ENCODE measurements at regions not wholly inside any gene's neighbourhood (a gene's known extent, or its start where the extent isn't known, plus 50 kb on each side); places are given as distances from the start of the nearest gene placed in this dataset.

GRCh38 chr1:181383695-181384094, 99.6 kb upstream of the CACNA1E start:
- no peak overlapping the region for H3K4me3 ChIP-seq (ENCODE audit: low read depth, low read length)

- no peak overlapping the region for H3K4me3 ChIP-seq (ENCODE audit: low read depth, low read length)
These were observed 97.0 kb upstream of the CACNA1E start for GRCh38 chr1:181386340-181386739.

GRCh38 chr1:181386951-181387350, 96.4 kb upstream of the CACNA1E start:
- no peak overlapping the region for H3K4me3 ChIP-seq (ENCODE audit: low read depth, low read length)

GRCh38 chr1:181387702-181388101, 95.6 kb upstream of the CACNA1E start:
- H3K4me3 ChIP-seq (ENCODE audit: low read depth, low read length): no peak overlapping the region

GRCh38 chr1:181390410-181391077, 92.8 kb upstream of the CACNA1E start:
- H3K4me3 ChIP-seq (ENCODE audit: low read depth, low read length): no peak overlapping the region

- no peak overlapping the region for H3K4me3 ChIP-seq (ENCODE audit: low read depth, low read length)
These were observed 91.9 kb upstream of the CACNA1E start for GRCh38 chr1:181391301-181391900.

- H3K4me3 ChIP-seq (ENCODE audit: low read depth, low read length): no peak overlapping the region
These were observed 91.2 kb upstream of the CACNA1E start for GRCh38 chr1:181392133-181392532.

- H3K4me3 ChIP-seq (ENCODE audit: low read depth, low read length): no peak overlapping the region
These were observed 90.6 kb upstream of the CACNA1E start for GRCh38 chr1:181392613-181393220.

GRCh38 chr1:181394766-181395165, 88.6 kb upstream of the CACNA1E start:
- H3K4me3 ChIP-seq (ENCODE audit: low read depth, low read length): no peak overlapping the region

GRCh38 chr1:181396171-181396670, 87.1 kb upstream of the CACNA1E start:
- no peak overlapping the region for H3K4me3 ChIP-seq (ENCODE audit: low read depth, low read length)

GRCh38 chr1:181396811-181397210, 86.5 kb upstream of the CACNA1E start:
- H3K4me3 ChIP-seq (ENCODE audit: low read depth, low read length): no peak overlapping the region

- no peak overlapping the region for H3K4me3 ChIP-seq (ENCODE audit: low read depth, low read length)
These were observed 85.5 kb upstream of the CACNA1E start for GRCh38 chr1:181397845-181398244.

- H3K4me3 ChIP-seq (ENCODE audit: low read depth, low read length): no peak overlapping the region
These were observed 84.8 kb upstream of the CACNA1E start for GRCh38 chr1:181398544-181398943.

GRCh38 chr1:181405584-181405983, 77.7 kb upstream of the CACNA1E start:
- H3K4me3 ChIP-seq (ENCODE audit: low read depth, low read length): no peak overlapping the region

- no peak overlapping the region for H3K4me3 ChIP-seq (ENCODE audit: low read depth, low read length)
These were observed 76.3 kb upstream of the CACNA1E start for GRCh38 chr1:181406989-181407388.

- H3K4me3 ChIP-seq (ENCODE audit: low read depth, low read length): no peak overlapping the region
These were observed 73.3 kb upstream of the CACNA1E start for GRCh38 chr1:181409981-181410380.

GRCh38 chr1:181412746-181413145, 70.6 kb upstream of the CACNA1E start:
- H3K4me3 ChIP-seq (ENCODE audit: low read depth, low read length): no peak overlapping the region

- H3K4me3 ChIP-seq (ENCODE audit: low read depth, low read length): no peak overlapping the region
These were observed 70.0 kb upstream of the CACNA1E start for GRCh38 chr1:181413195-181413815.

GRCh38 chr1:181413836-181414235, 69.5 kb upstream of the CACNA1E start:
- no peak overlapping the region for H3K4me3 ChIP-seq (ENCODE audit: low read depth, low read length)

- H3K4me3 ChIP-seq (ENCODE audit: low read depth, low read length): no peak overlapping the region
These were observed 67.0 kb upstream of the CACNA1E start for GRCh38 chr1:181416268-181416860.

GRCh38 chr1:181417915-181418314, 65.4 kb upstream of the CACNA1E start:
- no peak overlapping the region for H3K4me3 ChIP-seq (ENCODE audit: low read depth, low read length)

All from iPS-11a (cell line).